ENCODE measurements at regions not wholly inside any gene's neighbourhood (a gene's known extent, or its start where the extent isn't known, plus 50 kb on each side); places are given as distances from the start of the nearest gene placed in this dataset.

GRCh38 chr13:67437244-67437643 is 207.1 kb upstream of the PCDH9 start:
- TF ChIP-seq CTCF (IDR thresholded peaks at IDR 0.05), result no peak
- no peak for TF ChIP-seq POLR2A (IDR thresholded peaks at IDR 0.05)
- TF ChIP-seq POLR2AphosphoS5 (IDR thresholded peaks at IDR 0.05), result no peak
- TF ChIP-seq EP300 (IDR thresholded peaks at IDR 0.05), result no peak

Data from upper lobe of left lung (tissue), 4 donors.